Tibial nerve (tissue), 4 donors: ENCODE measurements at regions not wholly inside any gene's neighbourhood (a gene's known extent, or its start where the extent isn't known, plus 50 kb on each side); places are given as distances from the start of the nearest gene placed in this dataset.

ENCODE experiments used
- DNase-seq, 2 donors: peaks; one replicate each; pipeline ENCODE4 v3.0.0-alpha.2; 2019; ENCODE audit warnings: low spot score in 2 of 2
- H3K27ac ChIP-seq, 4 donors: fragments of 200-600 bp; sonication (generic) in 3 of 4; one replicate each; pipeline ENCODE4 v1.5.1; 2017 to 2019; ENCODE audit warnings: mild to moderate bottlenecking in 1 of 4
- H3K27me3 ChIP-seq, 2 donors: fragments of 200-600 bp; sonication (generic) in 1 of 2; one replicate each; pipeline versions ENCODE4 v1.5.1 to v1.6.0; 2017 to 2019
- H3K36me3 ChIP-seq, 3 donors: fragments of 200-600 bp; sonication (generic); one replicate each; pipeline ENCODE4 v1.5.1; 2018 to 2019
- H3K4me1 ChIP-seq, 4 donors: fragments of 200-600 bp; sonication (generic) in 3 of 4; one replicate each; pipeline ENCODE4 v1.5.1; 2017 to 2019
- H3K4me3 ChIP-seq, 4 donors: fragments of 200-600 bp; sonication (generic) in 3 of 4; one replicate each; pipeline ENCODE4 v1.5.1; 2017 to 2019; ENCODE audit warnings: mild to moderate bottlenecking in 1 of 4, moderate library complexity in 1 of 4
- H3K9me3 ChIP-seq, 4 donors: fragments of 200-600 bp; sonication (generic) in 3 of 4; one replicate each; pipeline ENCODE4 v1.5.1; 2017 to 2019
- CTCF ChIP-seq, 5 experiments: fragments of 200-600 bp in 3 of 5; fragments of 450-650 bp in 2 of 5; sonication (generic) in 3 of 5; IDR thresholded peaks; one replicate each; pipeline ENCODE4 v1.5.1; 2016 to 2019; ENCODE audit warnings: antibody characterized with exemption in 5 of 5, mild to moderate bottlenecking in 3 of 5, moderate library complexity in 2 of 5
- EP300 ChIP-seq, 2 donors: sonication (generic); formaldehyde crosslinking; IDR thresholded peaks; one replicate each; pipeline ENCODE4 v1.6.1; 2017; ENCODE audit warnings: antibody characterized with exemption in 2 of 2, mild to moderate bottlenecking in 1 of 2
- POLR2A ChIP-seq, 2 donors: fragments of 450-650 bp; IDR thresholded peaks; one replicate each; pipeline ENCODE4 v1.6.1; 2017; ENCODE audit warnings: antibody characterized with exemption in 2 of 2, mild to moderate bottlenecking in 2 of 2, moderate library complexity in 2 of 2
- WGBS, 2 donors: methylation state at CpG; one replicate each; pipeline ENCODE4 v1.1.5; 2018; 5-methylcytosine and 5-hydroxymethylcytosine counted together

GRCh38 chr1:219347921-219348391 is 174.3 kb downstream of the LYPLAL1 start:
- WGBS, 2 donors: 33 to 44% methylated on average over 5 of the region's 5 CpGs
- Histone ChIP-seq H3K4me1 (peaks cover 0 to 27% (median 3%) of the 10 kb centered on the region in 4 donors), H3K9me3 (peaks cover 0 to 11% (median 0%) of the 10 kb centered on the region in 4 donors), H3K27ac (peak overlapping the region in 2 of 4 donors; percentile 16 to 26), H3K27me3 (no peaks in the 10 kb centered on the region), H3K4me3 (no peak overlapping the region), H3K36me3 (no peaks in the 10 kb centered on the region)
- DNase-seq: peak; percentile 46 to 47
- TF ChIP-seq CTCF (IDR thresholded peaks at IDR 0.05): no peak
- no peak for TF ChIP-seq POLR2A (IDR thresholded peaks at IDR 0.05)
- TF ChIP-seq EP300 (IDR thresholded peaks at IDR 0.05): no peak

GRCh38 chr1:219347376-219347775 is 173.7 kb downstream of the LYPLAL1 start:
- Histone ChIP-seq H3K9me3 (peaks cover 0 to 11% (median 0%) of the 10 kb centered on the region in 4 donors), H3K4me1 (peaks cover 0 to 27% (median 3%) of the 10 kb centered on the region in 4 donors), H3K36me3 (no peaks in the 10 kb centered on the region), H3K27ac (peak overlapping the region in 2 of 4 donors; percentile 26 to 38), H3K27me3 (no peaks in the 10 kb centered on the region), H3K4me3 (no peak overlapping the region)
- 25 to 37% methylated on average over 1 of the region's 1 CpG for WGBS, 2 donors
- TF ChIP-seq POLR2A (IDR thresholded peaks at IDR 0.05): no peak
- DNase-seq: no peak

GRCh38 chr1:219345953-219346352 is 172.3 kb downstream of the LYPLAL1 start:
- Histone ChIP-seq H3K36me3 (no peaks in the 10 kb centered on the region), H3K4me3 (no peak overlapping the region), H3K9me3 (peaks cover 0 to 11% (median 0%) of the 10 kb centered on the region in 4 donors), H3K4me1 (peaks cover 0 to 26% (median 3%) of the 10 kb centered on the region in 4 donors), H3K27me3 (no peaks in the 10 kb centered on the region), H3K27ac (no peak overlapping the region)
- TF ChIP-seq CTCF (IDR thresholded peaks at IDR 0.05) (no peak), EP300 (IDR thresholded peaks at IDR 0.05) (no peak), POLR2A (IDR thresholded peaks at IDR 0.05) (no peak)
- no peak for DNase-seq

- H3K27me3 ChIP-seq: no peaks in the 10 kb centered on the region
- H3K36me3 ChIP-seq: no peaks in the 10 kb centered on the region
- no peak for DNase-seq
- peaks cover 0 to 11% (median 0%) of the 10 kb centered on the region in 4 donors for H3K9me3 ChIP-seq
- no peak for TF ChIP-seq POLR2A (IDR thresholded peaks at IDR 0.05)
- TF ChIP-seq CTCF (IDR thresholded peaks at IDR 0.05): no peak
- TF ChIP-seq EP300 (IDR thresholded peaks at IDR 0.05): no peak
- H3K4me3 ChIP-seq: no peak overlapping the region
- H3K4me1 ChIP-seq: peaks cover 0 to 11% (median 3%) of the 10 kb centered on the region in 4 donors
- H3K27ac ChIP-seq: no peak overlapping the region
- 89 to 93% methylated on average over 4 of the region's 4 CpGs for whole genome bisulfite sequencing, 2 donors
Observed at GRCh38 chr1:219342836-219343235, 169.2 kb downstream of the LYPLAL1 start.

- Histone ChIP-seq H3K27me3 (no peaks in the 10 kb centered on the region), H3K36me3 (no peaks in the 10 kb centered on the region), H3K4me1 (no peaks in the 10 kb centered on the region), H3K4me3 (no peak overlapping the region), H3K9me3 (peaks cover 0 to 5% (median 0%) of the 10 kb centered on the region in 4 donors), H3K27ac (no peak overlapping the region)
- WGBS, 2 donors: 88 to 89% methylated on average over 1 of the region's 1 CpG
- no peak for TF ChIP-seq CTCF (IDR thresholded peaks at IDR 0.05)
- DNase-seq: no peak
Observed at GRCh38 chr1:219340796-219341195, 167.1 kb downstream of the LYPLAL1 start.

- Histone ChIP-seq H3K4me1 (no peaks in the 10 kb centered on the region), H3K4me3 (no peak overlapping the region), H3K27me3 (no peaks in the 10 kb centered on the region), H3K36me3 (no peaks in the 10 kb centered on the region), H3K9me3 (no peaks in the 10 kb centered on the region), H3K27ac (no peak overlapping the region)
- 35 to 37% methylated on average over 1 of the region's 1 CpG for WGBS, 2 donors
- DNase-seq: no peak
- TF ChIP-seq POLR2A (IDR thresholded peaks at IDR 0.05) (no peak), CTCF (IDR thresholded peaks at IDR 0.05) (no peak), EP300 (IDR thresholded peaks at IDR 0.05) (no peak)
Observed at GRCh38 chr1:219339466-219339865, 165.8 kb downstream of the LYPLAL1 start.
